Heart left ventricle (tissue), 13 donors: ENCODE measurements at regions not wholly inside any gene's neighbourhood (a gene's known extent, or its start where the extent isn't known, plus 50 kb on each side); places are given as distances from the start of the nearest gene placed in this dataset.

ENCODE experiments used
- POLR2A ChIP-seq, 2 donors: fragments of 450-650 bp; IDR thresholded peaks; one replicate each; pipeline ENCODE4 v1.6.1; 2017; ENCODE audit warnings: antibody characterized with exemption in 2 of 2, mild to moderate bottlenecking in 2 of 2, moderate library complexity in 2 of 2
- TF ChIP-seq, protein P1 (sequence below), 12 donors: fragments of 200-600 bp; sonication (generic) in 4 of 12; IDR thresholded peaks; one replicate each; pipeline versions ENCODE4 v1.5.0 to v1.8.0; 2018 to 2022; ENCODE audit warnings: antibody characterized with exemption in 12 of 12, mild to moderate bottlenecking in 5 of 12
- donor health status: ischemic (EF 13 %, LVEDD 7.1; RV severe dilation, severe dysfunction).
- donor health status: DM: no; HTN: yes; CAD: no.
- donor health status: DM: no; HTN: no; CAD: no.
- donor health status: ischemic (EF 25% LVEDD 6.9; RV normal size, moderate dysfunction).
- donor health status: ischemic (EF 25% LVEDD 5.7; RV mildly dilated, moderate dysfunction).
- donor health status: ischemic (EF 35%, LVEDD 5.7; RV mildly dilated, moderate dysfunction).
- donor health status: nonischemic (EF 11% LVEDD 7.7; RV severe dilation, severe dysfunction).
- donor health status: DM: yes; HTN: yes; CAD: no.
- donor health status: PGD.
- donor health status: ischemic (EF 29% LVEDD 5.4; RV normal size, mild dysfunction).
- donor health status: nonischemic (EF 23%, LVEDD 6.1; RV moderate dilation, normal function).

DNA sequence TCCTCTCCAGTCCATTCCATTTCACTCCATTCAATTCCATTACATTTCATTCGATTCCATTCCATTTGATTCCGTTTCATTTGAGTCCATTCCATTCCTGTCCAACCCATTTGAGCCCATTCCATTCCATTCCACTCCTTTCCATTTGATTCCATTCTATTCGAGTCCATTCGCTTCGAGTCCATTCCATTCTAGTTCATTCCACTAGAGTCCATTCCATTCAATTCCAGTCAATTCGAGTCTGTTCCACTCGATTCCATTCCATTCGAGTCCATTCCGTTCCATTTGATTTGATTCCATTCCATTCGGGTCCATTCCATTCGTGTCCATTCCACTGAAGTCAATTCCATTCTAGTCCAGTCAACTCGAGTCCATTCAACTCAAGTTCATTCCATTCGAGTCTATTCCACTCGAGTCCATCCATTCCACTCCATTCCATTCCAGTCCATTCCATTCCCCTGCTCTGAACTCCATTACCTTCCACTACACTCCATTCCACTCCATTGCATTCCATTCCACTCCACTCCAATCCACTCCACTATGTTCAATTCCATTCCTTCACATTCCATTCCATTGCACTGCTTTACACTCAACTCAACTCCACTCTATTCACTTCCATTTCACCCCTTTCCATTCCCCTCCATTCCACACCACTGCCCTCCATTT, 2569.4 kb upstream of the TPTE start:
- TF ChIP-seq, protein P1, sequence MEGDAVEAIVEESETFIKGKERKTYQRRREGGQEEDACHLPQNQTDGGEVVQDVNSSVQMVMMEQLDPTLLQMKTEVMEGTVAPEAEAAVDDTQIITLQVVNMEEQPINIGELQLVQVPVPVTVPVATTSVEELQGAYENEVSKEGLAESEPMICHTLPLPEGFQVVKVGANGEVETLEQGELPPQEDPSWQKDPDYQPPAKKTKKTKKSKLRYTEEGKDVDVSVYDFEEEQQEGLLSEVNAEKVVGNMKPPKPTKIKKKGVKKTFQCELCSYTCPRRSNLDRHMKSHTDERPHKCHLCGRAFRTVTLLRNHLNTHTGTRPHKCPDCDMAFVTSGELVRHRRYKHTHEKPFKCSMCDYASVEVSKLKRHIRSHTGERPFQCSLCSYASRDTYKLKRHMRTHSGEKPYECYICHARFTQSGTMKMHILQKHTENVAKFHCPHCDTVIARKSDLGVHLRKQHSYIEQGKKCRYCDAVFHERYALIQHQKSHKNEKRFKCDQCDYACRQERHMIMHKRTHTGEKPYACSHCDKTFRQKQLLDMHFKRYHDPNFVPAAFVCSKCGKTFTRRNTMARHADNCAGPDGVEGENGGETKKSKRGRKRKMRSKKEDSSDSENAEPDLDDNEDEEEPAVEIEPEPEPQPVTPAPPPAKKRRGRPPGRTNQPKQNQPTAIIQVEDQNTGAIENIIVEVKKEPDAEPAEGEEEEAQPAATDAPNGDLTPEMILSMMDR (IDR thresholded peaks at IDR 0.05): no peak
- TF ChIP-seq POLR2A (IDR thresholded peaks at IDR 0.05): no peak
